Posterior vena cava (tissue), 2 donors: ENCODE measurements at regions not wholly inside any gene's neighbourhood (a gene's known extent, or its start where the extent isn't known, plus 50 kb on each side); places are given as distances from the start of the nearest gene placed in this dataset.

Experiments used
- DNase-seq: peaks from one replicate; pipeline ENCODE4 v3.0.0-alpha.2; 2020; ENCODE audit warnings: low spot score
- intact Hi-C, 2 donors: fragments of 100-400 bp; cut with DNase I; formaldehyde crosslinking; loops; one replicate each; pipeline versions ENCODE4 v1.14.1 to v1.14.2; 2022 to 2023
- donor health status: DM: yes; HTN: yes; CAD: no.
- donor health status: DM: yes; HTN: yes; CAD: no.

DNA sequence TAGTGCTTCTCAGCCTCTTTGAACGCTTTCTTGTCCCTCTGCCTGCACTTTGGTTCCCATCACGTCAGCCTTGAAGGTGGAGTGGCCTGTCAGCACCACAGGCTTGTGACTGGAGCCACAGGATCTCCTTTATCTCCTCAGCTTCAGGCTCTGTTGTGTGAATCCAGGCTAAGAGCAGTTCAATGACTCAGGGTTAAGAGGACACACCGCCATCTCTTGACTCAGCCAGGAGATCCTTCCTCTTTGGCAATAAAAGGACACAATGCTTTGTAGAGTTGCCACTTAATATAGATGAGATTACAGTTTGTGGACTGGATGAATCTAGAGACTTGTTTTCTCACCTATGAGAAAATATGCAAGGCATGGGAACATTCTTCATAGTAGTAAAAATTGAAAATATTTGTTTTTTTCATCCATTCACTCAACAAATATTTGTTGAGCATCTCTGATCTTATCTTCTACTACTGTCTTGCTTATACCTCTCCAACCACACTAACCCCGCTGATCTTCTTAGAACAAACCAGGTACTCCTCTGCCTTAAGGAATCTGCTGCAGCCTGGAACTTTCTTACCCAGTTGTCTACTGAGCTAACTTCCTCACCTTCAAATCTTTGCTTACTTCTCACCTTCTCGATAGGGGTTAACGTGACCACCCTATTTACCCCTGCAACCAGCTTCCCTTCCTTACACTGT is 62.3 kb downstream of the UCHL1 start:
- intact Hi-C loops, result no loop called here
- no peak for DNase-seq

DNA sequence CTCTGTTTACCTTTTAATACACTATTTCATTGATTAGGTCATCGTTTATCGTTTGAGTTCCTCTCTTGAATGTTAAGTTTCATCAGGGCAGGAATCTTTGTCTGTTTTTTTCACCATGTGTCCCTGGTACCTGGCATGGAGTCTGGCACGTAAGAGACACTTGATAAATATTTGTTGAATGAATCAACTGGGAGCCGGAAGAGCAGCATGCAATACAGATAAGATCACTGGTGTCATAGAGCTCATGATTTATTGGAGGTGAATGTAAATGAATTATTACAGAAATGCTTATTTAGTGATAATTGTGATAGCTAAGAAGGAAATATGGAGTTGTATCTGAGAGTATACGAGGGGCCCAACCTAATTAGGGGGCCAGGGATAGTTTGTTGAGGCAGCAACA is 62.8 kb downstream of the UCHL1 start:
- intact Hi-C loops, result no loop called here

DNA sequence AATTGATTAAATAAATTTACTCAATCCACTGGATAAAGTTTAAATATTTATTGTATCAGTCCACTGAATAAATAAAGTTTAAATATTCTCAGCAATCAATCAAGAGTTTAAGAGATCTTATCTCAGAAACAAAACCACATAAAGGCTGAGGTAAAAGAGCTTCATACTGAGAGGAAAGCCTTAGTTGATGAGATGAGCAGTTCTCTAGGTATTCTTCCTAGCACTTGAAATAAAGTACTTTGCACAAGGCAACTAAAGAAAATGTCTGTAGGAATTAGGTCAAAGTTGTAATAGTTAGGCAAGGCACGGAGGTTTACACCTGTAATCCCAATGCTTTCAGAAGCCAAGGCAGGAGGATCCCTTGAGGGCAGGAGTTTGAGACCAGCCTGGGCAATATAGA is 63.5 kb downstream of the UCHL1 start:
- intact Hi-C loops, result no loop called here
- DNase-seq, result no peak

More for the DNA sequence above, 62.8 kb downstream of the UCHL1 start:
- DNase-seq, result no peak

DNA sequence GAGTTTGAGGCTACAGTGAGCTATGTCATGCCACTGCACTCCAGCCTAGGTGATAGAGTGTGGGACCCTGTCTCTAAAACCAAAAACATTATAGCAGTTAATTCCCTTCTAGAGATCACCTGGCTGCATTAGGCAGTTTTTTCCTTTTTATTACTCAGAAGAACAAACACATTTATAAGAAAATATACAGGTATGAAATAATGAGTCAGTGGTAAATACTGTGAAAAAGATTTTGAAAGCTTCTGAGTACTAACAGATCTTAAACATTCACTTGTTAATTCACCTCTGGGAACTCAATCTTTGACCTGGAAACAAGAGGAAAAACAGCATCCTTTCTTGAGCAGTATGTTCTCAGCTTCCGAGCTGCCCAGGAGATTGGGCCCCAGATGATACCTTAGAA is 64.1 kb downstream of the UCHL1 start:
- DNase-seq, result no peak
- intact Hi-C loops, result no loop called here

DNA sequence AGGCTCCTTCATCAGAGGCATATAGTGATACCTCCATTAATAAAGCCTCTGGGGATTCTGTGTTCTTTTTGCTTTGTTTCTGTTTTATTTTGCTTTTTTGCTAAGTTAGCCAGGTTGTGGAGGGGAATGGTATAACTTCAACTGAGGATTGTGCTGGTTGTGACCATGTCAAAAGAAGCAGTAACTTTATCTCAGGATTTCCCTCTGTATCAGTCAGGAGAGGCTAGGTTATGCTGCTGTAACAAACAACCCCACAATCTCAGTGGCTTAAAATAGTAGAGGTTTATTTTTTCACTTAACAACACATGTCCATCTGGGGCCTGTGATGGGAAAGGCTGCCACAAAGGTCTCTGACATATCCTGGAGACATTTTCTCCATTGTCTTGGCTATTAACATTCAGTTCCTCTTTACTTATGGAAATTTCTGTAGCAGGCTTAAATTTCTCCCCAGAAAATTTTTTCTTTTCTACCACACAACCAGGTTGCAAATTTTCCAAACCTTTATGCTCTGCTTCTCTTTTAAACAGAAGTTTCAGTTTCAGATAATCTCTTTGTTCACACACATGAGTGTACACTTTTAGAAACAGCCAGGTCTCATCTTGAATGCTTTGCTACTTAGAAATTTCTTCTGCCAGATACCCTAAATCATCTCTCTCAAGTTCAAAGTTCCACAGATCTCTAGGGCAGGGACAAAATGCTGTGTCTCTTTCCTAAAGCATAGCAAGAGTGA is 64.7 kb downstream of the UCHL1 start:
- intact Hi-C loops, result no loop called here
- DNase-seq, result no peak

DNA sequence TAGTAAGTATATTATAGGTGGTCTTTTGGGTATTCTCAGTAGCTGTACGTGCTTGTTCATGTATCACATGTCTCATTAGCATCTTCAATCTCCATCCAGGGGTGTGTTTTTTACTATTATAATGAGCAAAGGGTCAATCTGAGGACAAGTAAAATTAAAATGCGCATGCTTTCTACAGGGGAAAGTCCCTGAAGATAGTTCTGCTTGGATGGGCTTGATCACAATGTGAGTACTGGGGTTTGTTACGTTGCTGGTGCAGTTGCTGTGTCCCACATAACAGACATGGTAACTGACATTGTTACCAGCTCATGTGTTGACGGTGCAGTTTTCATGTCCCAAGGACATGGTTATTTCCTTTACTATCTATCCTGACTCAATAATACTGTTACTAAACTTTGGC is 65.9 kb downstream of the UCHL1 start:
- DNase-seq, result no peak
- intact Hi-C loops, result no loop called here

DNA sequence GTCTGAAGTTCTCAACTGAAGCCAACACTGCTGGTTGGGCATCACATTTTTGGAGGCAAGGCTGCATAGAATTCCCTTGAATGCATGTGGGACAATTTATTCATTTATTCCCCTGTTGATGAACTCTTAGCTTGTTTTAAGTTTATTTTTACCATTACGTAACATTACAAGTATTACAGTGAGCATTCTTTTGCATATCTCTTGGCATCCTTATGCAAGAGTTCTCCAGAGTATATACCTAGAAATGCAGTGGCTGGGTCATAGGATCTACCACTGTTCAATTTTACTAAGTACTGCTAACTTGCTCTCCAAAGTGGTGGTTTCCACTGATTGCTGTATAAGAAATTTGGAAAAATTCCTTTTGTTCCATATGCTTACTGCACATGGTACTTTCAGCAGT is 66.5 kb downstream of the UCHL1 start:
- intact Hi-C loops, result no loop called here
- no peak for DNase-seq

DNA sequence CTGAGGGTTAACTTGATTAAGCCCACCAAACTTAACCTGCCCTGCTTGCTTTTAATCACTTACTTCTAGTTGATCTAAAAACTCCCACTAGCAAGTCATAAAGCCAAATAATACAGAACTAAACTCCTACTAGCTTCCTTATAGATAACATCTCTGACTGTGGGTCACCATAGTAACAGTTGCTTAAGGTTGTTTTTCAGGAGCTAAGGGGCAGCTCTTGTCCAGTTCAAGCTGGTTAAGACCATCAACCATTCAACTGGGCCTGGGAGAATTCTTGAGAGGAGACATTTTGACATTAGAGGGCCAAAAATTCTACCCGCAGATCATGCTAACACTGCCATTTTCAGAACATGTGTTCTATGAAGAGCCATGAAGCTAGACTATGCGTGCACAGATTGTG is 67.0 kb downstream of the UCHL1 start:
- DNase-seq, result no peak
- intact Hi-C loops, result no loop called here

DNA sequence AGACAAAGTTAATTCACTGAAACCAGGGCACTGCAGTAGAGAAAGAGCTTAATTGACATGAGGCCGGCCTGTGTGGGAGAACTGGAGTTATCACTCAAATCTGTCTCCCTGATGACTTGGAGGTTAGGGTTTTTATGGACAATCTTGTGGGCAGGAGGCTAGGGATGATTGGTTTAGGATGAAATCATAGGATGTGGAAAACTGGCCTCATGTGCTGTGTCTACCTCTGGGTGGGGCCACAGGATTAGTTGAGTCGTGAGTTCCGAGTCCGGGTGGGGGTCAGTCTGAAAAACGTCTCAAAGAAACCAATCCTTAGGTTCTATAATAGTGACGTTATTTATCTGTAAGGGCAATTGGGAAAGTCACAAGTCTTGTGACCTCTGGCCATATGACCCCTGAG is 68.1 kb downstream of the UCHL1 start:
- no peak for DNase-seq
- intact Hi-C loops, result no loop called here

DNA sequence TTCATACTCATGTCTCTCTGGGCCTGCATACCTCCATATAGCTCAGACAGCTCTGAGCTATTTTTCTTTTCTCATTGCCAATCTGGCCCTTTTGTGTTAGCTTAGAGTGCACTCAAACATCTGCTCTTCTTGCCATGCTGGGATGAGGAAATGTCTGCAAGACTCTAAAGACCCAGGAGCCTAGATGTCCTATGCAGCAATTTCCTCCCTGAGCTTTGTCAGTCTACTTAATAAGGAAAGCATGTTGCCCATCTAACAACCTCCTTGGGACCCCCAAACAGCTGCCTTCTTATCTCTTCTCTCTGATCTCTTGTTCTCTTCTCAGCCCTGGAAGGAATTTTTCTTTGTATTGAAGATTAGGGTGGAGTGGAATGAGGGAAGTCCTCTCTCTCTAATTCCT is 69.2 kb downstream of the UCHL1 start:
- no peak for DNase-seq
- intact Hi-C loops, result no loop called here

DNA sequence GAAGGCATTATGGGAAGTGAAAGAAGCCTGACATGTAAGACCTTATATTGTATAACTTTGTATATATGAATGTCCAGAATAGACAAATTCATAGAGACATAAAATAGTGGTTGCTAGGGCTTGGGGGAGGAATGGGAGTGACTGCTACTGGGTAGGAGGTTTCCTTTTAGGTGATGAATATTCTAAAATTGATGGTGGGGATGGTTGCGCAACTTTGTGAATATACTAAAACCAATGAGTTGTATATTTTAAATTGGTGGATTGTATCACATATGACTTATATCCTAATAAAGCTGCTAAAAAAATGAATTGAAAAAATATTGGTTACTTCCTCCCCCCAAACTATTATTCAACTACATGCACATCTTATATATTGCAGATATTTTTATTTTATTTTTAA is 70.0 kb downstream of the UCHL1 start:
- no peak for DNase-seq
- intact Hi-C loops, result no loop called here

DNA sequence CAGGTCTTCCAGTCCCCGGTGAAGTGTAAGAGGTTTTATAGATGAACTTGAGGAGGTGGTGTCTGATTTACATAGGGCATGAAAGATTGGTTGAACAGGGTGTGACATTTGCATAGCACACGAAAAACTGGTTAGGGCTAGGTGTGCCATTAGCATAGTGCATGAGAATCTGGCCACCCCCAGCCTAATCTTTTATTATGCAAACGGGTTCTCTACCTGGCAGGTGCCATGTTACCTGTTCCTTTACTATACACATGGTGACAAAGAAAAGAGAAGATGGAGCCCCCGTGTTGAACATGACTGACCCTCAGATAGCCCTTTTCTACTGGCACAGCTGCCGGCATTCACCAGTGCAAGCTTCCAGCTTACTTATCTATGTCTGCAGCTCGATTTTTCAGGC is 71.0 kb downstream of the UCHL1 start:
- intact Hi-C loops, result no loop called here
- no peak for DNase-seq

DNA sequence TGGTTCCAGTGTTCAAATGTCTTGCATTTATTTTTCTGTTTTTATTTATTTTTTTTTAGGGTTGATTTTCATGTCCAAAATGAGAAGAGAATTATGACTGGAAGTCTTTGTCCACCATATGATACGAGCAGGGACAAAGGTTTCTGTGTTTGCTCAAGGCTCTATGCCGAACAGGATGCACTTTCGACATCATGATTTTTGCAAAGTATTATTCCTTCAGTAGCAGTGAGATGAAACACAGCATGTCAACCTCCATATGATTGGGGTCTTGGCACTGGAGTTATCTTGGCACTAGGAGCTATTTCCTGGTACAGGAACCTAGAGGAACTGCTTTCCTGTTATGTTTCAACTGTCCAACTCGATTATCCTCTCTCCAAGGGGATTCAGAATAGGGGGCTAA is 72.6 kb downstream of the UCHL1 start:
- DNase-seq, result no peak
- intact Hi-C loops, result no loop called here

DNA sequence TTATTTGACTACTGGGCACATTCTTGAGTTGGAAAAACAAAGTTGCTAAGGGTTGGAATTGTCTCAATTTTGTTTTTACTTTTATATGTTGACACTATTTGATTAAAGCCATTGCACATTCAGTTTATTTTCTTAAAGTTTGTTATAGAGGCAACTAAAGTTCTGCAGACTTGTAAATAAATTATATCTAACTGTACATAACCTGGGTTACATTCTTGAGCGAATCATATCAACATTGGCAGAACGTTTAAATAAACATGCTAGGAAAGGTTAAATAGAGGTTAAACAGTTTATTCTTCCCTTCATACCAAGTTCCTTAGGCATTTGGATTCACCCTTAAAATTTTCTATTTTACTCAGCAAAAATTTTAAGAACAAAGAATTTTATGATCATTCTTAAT is 74.5 kb downstream of the UCHL1 start:
- DNase-seq, result no peak
- intact Hi-C loops, result no loop called here

DNA sequence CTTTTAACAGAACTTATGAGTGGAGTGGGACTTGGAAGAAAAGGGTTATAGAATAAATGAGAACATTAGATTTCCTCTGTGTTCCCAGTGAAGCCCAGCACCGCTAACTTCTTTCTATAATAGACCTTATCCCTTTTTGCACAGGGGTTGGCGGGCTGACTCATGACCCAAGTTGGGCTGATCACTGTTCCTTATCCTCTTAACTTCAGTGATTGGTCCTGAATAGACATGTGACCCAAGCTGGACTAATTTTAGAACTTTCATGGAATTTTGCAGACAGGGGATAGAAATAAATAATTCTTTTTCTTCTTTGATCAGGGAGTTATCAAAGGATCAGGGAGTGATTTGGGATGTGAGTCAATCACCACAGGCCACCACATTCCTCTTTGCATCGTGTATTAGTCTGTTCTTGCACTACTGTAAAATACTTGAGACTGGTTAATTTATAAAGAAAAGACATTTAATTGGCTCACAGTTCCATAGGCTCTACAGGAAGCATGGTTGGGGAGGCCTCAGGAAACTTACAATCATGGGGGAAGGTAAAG is 75.9 kb downstream of the UCHL1 start:
- intact Hi-C loops, result no loop called here
- no peak for DNase-seq

DNA sequence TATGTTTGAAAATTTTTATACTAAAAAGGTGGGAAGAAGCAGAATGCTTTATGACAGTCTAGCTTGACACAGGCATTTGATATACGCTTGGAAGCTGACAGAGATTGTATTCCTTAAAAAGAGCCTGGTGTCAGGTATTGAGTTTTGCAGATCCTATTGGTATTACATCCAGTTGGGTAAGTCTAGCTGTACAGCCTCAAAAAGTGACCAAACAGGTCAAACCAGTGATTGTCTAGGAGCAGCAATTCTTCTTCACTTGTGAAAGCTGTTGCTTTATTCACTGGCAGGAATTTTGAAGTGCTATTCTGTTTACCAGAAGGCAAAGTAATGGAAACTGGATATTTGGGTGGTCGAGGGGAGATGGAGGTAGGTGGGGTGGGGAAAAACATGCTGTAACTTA is 77.5 kb downstream of the UCHL1 start:
- intact Hi-C loops, result no loop called here
- no peak for DNase-seq

DNA sequence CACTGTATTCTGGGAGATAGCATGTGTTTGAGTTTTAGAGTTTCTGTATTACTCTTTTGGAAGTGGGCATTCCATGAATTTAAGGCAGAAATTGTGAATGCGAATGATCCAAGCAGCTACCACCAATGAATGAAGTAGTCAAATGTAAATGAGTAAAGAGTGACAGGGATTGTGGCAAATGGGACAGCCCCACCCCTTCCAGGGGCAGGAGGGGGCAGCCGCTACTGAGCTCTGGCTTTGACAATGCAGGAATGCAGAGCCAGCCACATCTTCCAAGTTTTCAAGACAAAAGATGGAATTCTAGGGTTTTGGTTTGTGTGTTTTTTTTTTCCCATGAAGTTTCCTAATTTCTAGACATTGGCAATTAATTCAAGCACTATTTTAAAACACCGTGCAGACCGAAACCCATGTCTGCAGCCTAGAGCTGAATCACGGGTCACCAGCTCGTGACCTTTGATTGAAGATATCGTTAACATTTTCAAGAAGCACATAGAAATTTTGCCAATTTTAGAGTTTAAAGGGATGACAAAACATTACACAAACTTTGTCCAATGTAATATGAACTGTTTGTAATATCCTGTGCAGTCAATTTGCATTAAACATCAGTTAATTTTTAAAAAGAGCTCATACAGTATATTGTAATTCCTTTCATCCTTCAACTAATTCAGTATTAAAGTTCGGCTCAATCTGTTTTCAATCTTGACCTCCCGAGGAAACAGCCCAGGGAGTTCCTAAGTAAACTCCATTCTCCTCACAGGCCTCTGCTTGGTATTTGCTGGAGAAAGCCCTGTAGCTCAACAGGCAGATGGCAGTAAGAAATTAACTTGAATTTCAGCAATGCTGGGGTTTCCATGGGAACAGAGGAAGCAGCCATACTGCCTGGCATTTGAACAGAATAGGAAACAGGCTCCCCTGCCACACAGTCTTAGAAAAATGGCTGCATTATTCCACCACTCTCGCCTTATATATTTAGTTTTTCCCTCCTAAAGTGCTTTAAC is 83.4 kb downstream of the UCHL1 start:
- intact Hi-C loops, result no loop called here

DNA sequence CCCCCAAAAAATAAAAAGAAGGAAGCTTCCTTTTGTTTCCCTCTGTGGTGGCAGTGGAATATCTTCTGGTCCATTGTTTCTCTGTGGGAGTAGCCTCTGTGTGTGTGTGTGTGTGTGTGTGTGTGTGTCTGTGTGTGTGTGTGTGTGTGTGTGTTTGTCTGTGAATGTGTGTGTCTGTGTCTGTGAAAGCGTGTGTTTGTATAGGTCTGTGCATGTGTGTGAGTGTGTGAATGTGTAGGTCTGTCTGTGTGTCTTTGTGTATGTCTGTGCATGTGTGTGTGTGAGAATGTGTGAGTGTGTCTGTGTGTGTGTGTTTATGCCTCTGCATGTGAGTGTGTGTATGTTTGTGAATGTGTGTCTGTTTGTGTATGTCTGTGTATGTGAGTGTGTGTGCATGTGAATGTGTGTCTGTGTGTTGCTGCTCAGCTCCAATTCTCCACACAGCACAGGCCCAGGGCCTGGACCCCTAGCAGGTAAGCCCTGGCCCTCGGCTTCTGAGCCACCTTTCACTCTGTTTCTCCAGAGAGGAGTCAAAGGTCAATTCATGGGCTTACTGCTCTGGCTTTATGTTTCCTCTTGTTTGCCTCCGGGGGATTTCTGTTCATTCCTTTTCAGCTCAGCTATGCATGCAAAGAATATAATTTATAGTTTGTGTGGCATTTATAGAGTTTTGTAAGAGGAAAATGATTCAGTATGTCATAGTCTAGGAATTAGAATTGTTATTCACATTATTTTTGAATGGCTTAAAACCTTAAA is 89.8 kb downstream of the UCHL1 start:
- no peak for DNase-seq
- intact Hi-C loops, result no loop called here

More for the DNA sequence above, 83.4 kb downstream of the UCHL1 start:
- DNase-seq, result no peak

DNA sequence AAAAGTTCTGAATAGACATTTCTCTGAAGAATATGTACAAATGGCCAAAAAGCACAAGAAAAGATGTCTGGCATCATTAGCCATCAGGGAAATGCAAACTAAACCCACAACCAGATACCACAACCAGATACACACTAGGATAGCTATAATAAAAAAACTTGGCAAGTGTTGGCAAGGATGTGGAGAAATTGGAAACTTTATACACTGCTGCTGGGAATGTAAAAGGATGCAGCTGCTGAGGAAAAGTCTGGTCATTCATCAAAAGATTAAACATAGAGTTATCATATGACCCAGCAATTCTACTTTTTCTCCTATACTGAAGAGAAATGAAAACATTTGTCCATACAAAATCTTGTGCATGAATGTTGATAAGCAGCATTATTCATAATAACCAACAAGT is 92.3 kb downstream of the UCHL1 start:
- intact Hi-C loops, result no loop called here
- DNase-seq, result no peak
